Middle frontal gyrus (tissue), 1 donor: ENCODE measurements at regions not wholly inside any gene's neighbourhood (a gene's known extent, or its start where the extent isn't known, plus 50 kb on each side); places are given as distances from the start of the nearest gene placed in this dataset.
"Not testable (repeated sequence)": the region's sequence is repeated elsewhere in the genome, so short reads cannot be mapped to it uniquely, and the experiment has no call there.

Experiments
- DNase-seq: peaks from one replicate; pipeline ENCODE4 v3.0.0-alpha.2; 2015; ENCODE audit warnings: low spot score; ENCODE audit errors: extremely low spot score

- no peak for DNase-seq
Observed at GRCh38 chr2:175688243-175688642, 313.8 kb downstream of the LNPK start.

GRCh38 chr2:175687465-175687864 is 314.6 kb downstream of the LNPK start:
- DNase-seq: no peak

- no peak for DNase-seq
Observed at GRCh38 chr2:175686002-175686401, 316.1 kb downstream of the LNPK start.

DNA sequence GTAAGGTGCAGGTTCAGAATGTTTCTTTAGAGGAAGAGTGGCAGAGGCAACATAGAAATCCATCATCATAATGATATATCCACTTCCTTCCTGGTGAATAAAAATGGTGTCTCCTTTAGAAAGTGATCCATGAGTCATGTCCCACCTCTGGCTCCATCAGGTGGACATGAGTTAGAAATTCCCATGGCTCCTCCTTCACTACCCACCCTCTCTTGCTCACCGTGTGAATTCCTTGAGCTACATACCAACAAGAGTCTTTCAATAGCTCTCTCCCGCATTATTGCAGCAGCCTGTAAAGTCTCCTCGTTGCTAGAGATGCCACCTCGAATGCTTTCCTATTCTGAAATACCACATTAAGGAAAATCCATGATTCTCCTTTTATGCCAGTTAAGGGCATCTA is 317.6 kb downstream of the LNPK start:
- DNase-seq: no peak

- DNase-seq: no peak
Observed at GRCh38 chr2:175679728-175680127, 322.3 kb downstream of the LNPK start.

GRCh38 chr2:175679231-175679630 is 322.8 kb downstream of the LNPK start:
- no peak for DNase-seq

DNA sequence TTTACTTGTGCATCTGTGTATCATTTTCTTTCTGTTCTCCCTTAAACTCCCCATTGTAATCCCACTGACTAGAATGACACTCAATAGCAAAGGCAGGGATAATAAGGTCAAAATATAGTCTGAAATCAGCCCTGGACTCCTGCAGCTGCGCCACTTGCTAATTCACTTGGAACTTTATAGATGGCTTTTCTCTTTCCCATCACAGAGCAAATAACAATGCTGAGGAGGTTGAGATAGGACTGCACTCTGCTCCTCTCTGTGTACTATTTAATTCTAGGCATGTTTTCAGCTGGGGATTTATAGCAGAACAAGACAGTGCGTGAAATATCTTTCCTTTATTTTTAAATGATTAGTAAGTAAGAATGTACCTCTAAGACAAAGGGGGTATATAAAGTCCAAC is 324.2 kb downstream of the LNPK start:
- no peak for DNase-seq

- no peak for DNase-seq
Observed at GRCh38 chr2:175676813-175677212, 325.3 kb downstream of the LNPK start.

- not testable (repeated sequence) for DNase-seq
Observed at GRCh38 chr2:175668804-175669203, 333.3 kb downstream of the LNPK start.

GRCh38 chr2:175662335-175662734 is 339.7 kb downstream of the LNPK start:
- no peak for DNase-seq

GRCh38 chr2:175648577-175649063 is 353.4 kb downstream of the LNPK start:
- no peak for DNase-seq

GRCh38 chr2:175647058-175647457 is 355.0 kb downstream of the LNPK start:
- DNase-seq: no peak

- DNase-seq: no peak
Observed at GRCh38 chr2:175640655-175641054, 361.4 kb downstream of the LNPK start.

DNA sequence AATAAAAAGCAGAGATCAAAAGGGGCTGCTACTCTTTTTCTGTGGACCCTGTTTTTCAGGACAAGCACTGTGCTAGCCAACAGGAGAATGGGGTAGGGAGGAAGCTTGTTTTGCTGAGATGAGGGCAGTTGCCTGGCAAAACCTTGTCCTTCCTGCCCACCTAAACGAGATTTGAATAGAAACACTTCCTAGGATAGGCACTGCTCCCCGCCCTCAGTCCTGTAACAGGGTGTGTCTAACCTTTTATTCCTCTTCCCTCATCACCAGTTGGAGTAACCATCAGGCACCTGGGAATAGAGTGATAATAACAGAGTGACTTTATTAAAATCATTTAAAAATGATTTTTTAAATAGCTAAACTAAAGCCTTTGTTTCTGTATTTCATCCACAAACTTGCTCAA is 368.8 kb downstream of the LNPK start:
- DNase-seq: no peak

- no peak for DNase-seq
Observed at GRCh38 chr2:175631245-175631623, 370.8 kb downstream of the LNPK start.

DNA sequence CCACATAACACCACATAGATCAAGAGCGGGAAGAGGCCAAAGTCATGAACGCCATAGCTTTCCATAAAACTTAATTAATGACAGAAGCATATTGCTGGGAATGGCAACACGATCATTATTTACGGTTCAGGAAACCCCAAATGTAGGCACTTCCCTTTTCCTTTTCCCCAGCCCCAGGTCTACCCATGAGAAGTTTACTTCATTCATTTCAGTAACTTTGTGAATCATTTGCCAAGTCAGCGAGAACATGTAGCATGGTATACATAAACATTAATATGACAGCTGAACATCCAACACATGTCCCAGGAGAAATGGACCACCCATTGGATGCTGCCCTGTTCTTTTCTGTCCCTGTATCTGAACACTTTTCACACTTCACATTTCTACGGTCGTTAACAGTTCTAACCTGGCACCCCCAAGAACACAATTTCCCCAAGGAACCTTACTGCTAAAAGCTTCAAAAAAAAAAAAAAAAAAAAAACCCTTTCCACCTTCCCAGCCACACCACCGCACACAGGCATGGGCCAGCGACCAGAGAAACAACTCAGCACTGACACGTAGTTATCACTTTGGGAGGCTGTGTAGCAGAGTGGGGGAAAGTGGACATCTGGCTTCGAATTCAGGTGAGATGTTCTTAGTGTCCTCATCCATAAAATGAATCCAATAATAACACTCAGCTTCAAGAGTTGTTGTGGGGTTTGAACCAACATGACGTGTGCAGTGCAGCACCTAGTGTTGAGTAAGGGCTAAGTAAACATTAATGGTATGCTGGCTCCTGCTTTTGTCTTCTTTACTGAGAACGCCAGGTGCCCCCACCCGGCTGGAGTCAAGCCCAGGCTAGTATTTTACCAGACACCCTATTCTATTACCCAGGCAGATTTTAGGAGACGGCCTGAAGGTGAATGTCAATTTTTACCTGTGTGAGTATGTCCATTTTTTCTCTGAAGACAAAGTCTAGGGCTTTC is 371.5 kb downstream of the LNPK start:
- no peak for DNase-seq

- no peak for DNase-seq
Observed at GRCh38 chr2:175628243-175628642, 373.8 kb downstream of the LNPK start.

DNA sequence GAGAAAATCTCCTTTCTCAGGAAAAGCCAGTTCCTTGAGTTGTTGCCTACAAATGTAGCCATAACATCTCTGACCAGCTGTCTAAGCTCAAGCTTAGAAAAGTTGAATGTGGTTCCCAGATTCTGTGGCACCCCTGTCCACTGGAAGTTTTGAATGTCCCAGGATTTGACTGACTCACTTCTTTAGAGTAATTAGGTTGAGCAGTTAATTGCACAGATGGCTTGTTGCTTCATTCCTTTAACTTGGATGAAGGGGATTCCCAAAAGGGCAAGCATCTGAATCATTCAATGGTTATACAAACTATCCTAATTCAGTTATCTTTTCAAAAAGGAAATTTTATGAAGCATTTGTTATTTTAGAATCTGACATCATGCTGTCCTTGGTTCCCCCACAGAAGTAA is 374.7 kb downstream of the LNPK start:
- DNase-seq: no peak

DNA sequence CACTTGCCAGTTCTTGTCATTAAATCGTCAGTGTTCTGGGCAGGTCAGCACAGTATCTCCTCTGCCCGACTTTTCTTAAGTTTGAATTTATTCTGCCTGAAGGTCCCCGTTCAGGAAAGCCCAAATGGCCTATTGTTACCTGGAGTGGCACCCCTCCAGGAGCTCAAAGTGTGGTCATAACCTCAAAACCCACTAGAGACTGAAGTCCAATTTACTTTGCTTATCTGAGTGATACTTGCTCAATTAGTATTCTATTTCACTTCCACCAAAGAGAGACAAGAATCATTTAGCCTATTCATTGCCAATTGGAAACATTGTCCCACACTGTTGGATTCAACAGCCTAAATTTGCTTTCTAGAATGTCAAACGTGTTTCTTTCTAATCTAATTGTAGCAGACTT is 375.3 kb downstream of the LNPK start:
- DNase-seq: no peak

- DNase-seq: no peak
Observed at GRCh38 chr2:175624785-175625184, 377.3 kb downstream of the LNPK start.

- no peak for DNase-seq
Observed at GRCh38 chr2:175624211-175624761, 377.8 kb downstream of the LNPK start.

GRCh38 chr2:175621821-175622220 is 380.2 kb downstream of the LNPK start:
- DNase-seq: no peak

GRCh38 chr2:175620106-175620505 is 382.0 kb downstream of the LNPK start:
- no peak for DNase-seq
